CD14-positive monocyte (primary cell): ENCODE measurements at regions not wholly inside any gene's neighbourhood (a gene's known extent, or its start where the extent isn't known, plus 50 kb on each side); places are given as distances from the start of the nearest gene placed in this dataset.

Experiments
- DNase-seq, 3 donors: peaks; one replicate each; pipeline ENCODE4 v3.0.0-alpha.2; 2011 to 2022
- H2AFZ ChIP-seq: 2 replicates; pipeline ENCODE4 v1.6.0; 2012; ENCODE audit warnings: mild to moderate bottlenecking, low read depth, low read length, inconsistent platforms; ENCODE audit not compliant: insufficient read depth, poor library complexity, severe bottlenecking
- H3K27ac ChIP-seq, 2 donors: 1 replicate in 1 of 2; 2 replicates in 1 of 2; pipeline ENCODE4 v1.5.1; 2012 to 2013; ENCODE audit warnings: low read length in 2 of 2, control low read depth in 1 of 2, inconsistent platforms in 1 of 2, low read depth in 1 of 2, mild to moderate bottlenecking in 1 of 2
- H3K27me3 ChIP-seq, 2 donors: one replicate each; pipeline versions ENCODE4 v1.6.0 to v1.6.1; 2011 to 2013; ENCODE audit warnings: low read length in 2 of 2; ENCODE audit not compliant: control insufficient read depth in 2 of 2, insufficient read depth in 2 of 2
- H3K36me3 ChIP-seq, 2 donors: replicated peaks in 1 of 2; 1 replicate in 1 of 2; 2 replicates in 1 of 2; pipeline versions ENCODE4 v1.5.1 to v1.6.1; 2012 to 2013; ENCODE audit warnings: low read length in 2 of 2, control low read depth in 1 of 2, inconsistent platforms in 1 of 2, mild to moderate bottlenecking in 1 of 2; ENCODE audit not compliant: insufficient read depth in 2 of 2, control insufficient read depth in 1 of 2
- H3K4me1 ChIP-seq, 2 donors: 1 replicate in 1 of 2; 2 replicates in 1 of 2; pipeline versions ENCODE4 v1.5.1 to v1.6.1; 2012 to 2013; ENCODE audit warnings: low read length in 2 of 2, control low read depth in 1 of 2, inconsistent platforms in 1 of 2, mild to moderate bottlenecking in 1 of 2, moderate library complexity in 1 of 2; ENCODE audit not compliant: insufficient read depth in 2 of 2, control insufficient read depth in 1 of 2
- H3K4me2 ChIP-seq: replicated peaks from 2 replicates; pipeline ENCODE3; 2012; ENCODE audit warnings: low read length, moderate library complexity, mild to moderate bottlenecking; ENCODE audit not compliant: poor library complexity, severe bottlenecking; ENCODE audit errors: extremely low read depth
- H3K4me3 ChIP-seq, 3 experiments: fragments of 200-600 bp in 1 of 3; sonication (generic) in 1 of 3; replicated peaks in 1 of 3; 1 replicate in 2 of 3; 2 replicates in 1 of 3; pipeline ENCODE4 v1.5.1; 2011 to 2013; ENCODE audit warnings: low read length in 3 of 3, mild to moderate bottlenecking in 3 of 3, control low read depth in 2 of 3, low read depth in 2 of 3, inconsistent platforms in 1 of 3, moderate library complexity in 1 of 3
- H3K79me2 ChIP-seq: 2 replicates; pipeline ENCODE4 v1.6.0; 2012; ENCODE audit warnings: mild to moderate bottlenecking, control low read depth, inconsistent platforms, low read length, moderate library complexity; ENCODE audit not compliant: insufficient read depth
- H3K9ac ChIP-seq: 2 replicates; pipeline ENCODE4 v1.6.0; 2017; ENCODE audit warnings: low read length, mild to moderate bottlenecking; ENCODE audit not compliant: insufficient read depth, poor library complexity, severe bottlenecking
- H3K9me3 ChIP-seq, 2 donors: replicated peaks in 1 of 2; 1 replicate in 1 of 2; 2 replicates in 1 of 2; pipeline versions ENCODE4 v1.5.1 to v1.6.1; 2012 to 2013; ENCODE audit warnings: low read length in 2 of 2, control low read depth in 1 of 2; ENCODE audit not compliant: control insufficient read depth in 1 of 2, insufficient read depth in 1 of 2
- H4K20me1 ChIP-seq: 2 replicates; pipeline ENCODE4 v1.6.0; 2012; ENCODE audit warnings: mild to moderate bottlenecking, low read length, control low read depth, moderate library complexity; ENCODE audit not compliant: insufficient read depth
- H3K27ac Mint-ChIP-seq, 7 donors: one replicate each; pipeline ENCODE4 v1.8.0; 2020; ENCODE audit warnings: mild to moderate bottlenecking in 7 of 7, mixed read lengths in 7 of 7, moderate library complexity in 6 of 7, inconsistent platforms in 2 of 7
- H3K27me3 Mint-ChIP-seq, 3 donors: one replicate each; pipeline ENCODE4 v1.8.0; 2021 to 2022; ENCODE audit warnings: low read depth in 3 of 3, mild to moderate bottlenecking in 3 of 3, mixed read lengths in 3 of 3, moderate library complexity in 3 of 3, inconsistent platforms in 1 of 3
- H3K36me3 Mint-ChIP-seq, 2 donors: one replicate each; pipeline ENCODE4 v1.8.0; 2020; ENCODE audit warnings: mixed read lengths in 2 of 2, inconsistent platforms in 1 of 2, mild to moderate bottlenecking in 1 of 2
- H3K4me1 Mint-ChIP-seq: one replicate; pipeline ENCODE4 v1.8.0; 2020; ENCODE audit warnings: mild to moderate bottlenecking, mixed read lengths
- H3K4me3 Mint-ChIP-seq, 2 donors: one replicate each; pipeline ENCODE4 v1.8.0; 2020; ENCODE audit warnings: mild to moderate bottlenecking in 2 of 2, mixed read lengths in 2 of 2, moderate library complexity in 1 of 2
- H3K9me3 Mint-ChIP-seq, 7 donors: one replicate each; pipeline ENCODE4 v1.8.0; 2020 to 2022; ENCODE audit warnings: mixed read lengths in 7 of 7, mild to moderate bottlenecking in 6 of 7, moderate library complexity in 6 of 7, inconsistent platforms in 2 of 7
- CTCF ChIP-seq: fragments of 200-600 bp; IDR thresholded peaks from one replicate; pipeline ENCODE4 v1.8.0; 2022; ENCODE audit warnings: antibody characterized with exemption, mild to moderate bottlenecking
- WGBS: methylation state at CpG from one replicate; pipeline ENCODE4 v1.1.5; 2013; ENCODE audit warnings: missing lambda C conversion rate; ENCODE audit not compliant: insufficient coverage; 5-methylcytosine and 5-hydroxymethylcytosine counted together
- intact Hi-C, 2 donors: fragments of 100-400 bp; cut with micrococcal nuclease; formaldehyde crosslinking; loops; one replicate each; pipeline versions ENCODE4 v1.15.0 to v1.15.1; 2023

- Histone ChIP-seq H3K27ac (no peak overlapping the region), H3K4me3 (no peak overlapping the region), H3K36me3 (no peaks in the 10 kb centered on the region), H3K4me2 (no peak overlapping the region), H3K4me1 (peaks cover 4 to 8% of the 10 kb centered on the region in 2 donors), H3K9ac (no peak overlapping the region), H3K9me3 (peaks cover 0 to 6% of the 10 kb centered on the region in 2 donors), H3K79me2 (no peaks in the 10 kb centered on the region), H3K27me3 (no peaks in the 10 kb centered on the region), H4K20me1 (no peaks in the 10 kb centered on the region), H2AFZ (no peak overlapping the region)
- H3K36me3 Mint-ChIP-seq: no peaks in the 10 kb centered on the region
- intact Hi-C loops: no loop called here
- no peak for DNase-seq
- no peak for TF ChIP-seq CTCF
- WGBS: 96% methylated on average over 2 of the region's 4 CpGs
- peak overlapping the region in 1 of 7 donors; percentile 40 for H3K27ac Mint-ChIP-seq
- peaks cover 0 to 14% (median 6%) of the 10 kb centered on the region in 7 donors for H3K9me3 Mint-ChIP-seq
- peaks cover 0 to 9% (median 5%) of the 10 kb centered on the region in 3 donors for H3K27me3 Mint-ChIP-seq
- H3K4me3 Mint-ChIP-seq: no peak overlapping the region
- peaks cover 7% of the 10 kb centered on the region for H3K4me1 Mint-ChIP-seq
Measured at GRCh38 chr1:30151119-30151518, 572.3 kb downstream of the MATN1 start.

DNA sequence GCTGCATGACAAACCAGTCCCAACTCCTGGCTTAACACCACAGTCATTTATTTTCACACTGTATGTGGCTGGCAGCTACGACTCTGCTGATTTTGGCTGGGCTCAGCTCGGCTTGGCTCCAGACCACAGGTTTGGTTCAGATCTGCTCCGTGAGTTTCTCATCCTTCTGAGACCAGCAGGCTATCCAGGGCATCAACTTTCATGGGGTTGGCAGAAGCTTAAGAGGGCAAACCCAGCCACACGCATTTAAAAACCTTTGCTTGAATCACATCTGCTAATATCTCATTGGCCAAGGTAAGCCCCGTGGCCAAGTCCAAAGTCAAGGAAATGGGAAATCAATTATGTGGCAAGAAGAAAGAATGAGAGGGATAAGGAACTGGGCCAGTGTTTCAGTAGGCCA is 574.2 kb downstream of the MATN1 start:
- intact Hi-C loops: no loop called here
- H3K4me3 Mint-ChIP-seq: no peak overlapping the region

More for the DNA sequence above, 574.2 kb downstream of the MATN1 start:
- Mint-ChIP-seq H3K4me1 (peaks cover 19% of the 10 kb centered on the region), H3K9me3 (peaks cover 3 to 13% (median 11%) of the 10 kb centered on the region in 7 donors), H3K27ac (no peak overlapping the region), H3K27me3 (peaks cover 0 to 10% (median 7%) of the 10 kb centered on the region in 3 donors), H3K36me3 (no peaks in the 10 kb centered on the region)
- Histone ChIP-seq H3K36me3 (no peaks in the 10 kb centered on the region), H3K27ac (no peak overlapping the region), H3K4me2 (no peak overlapping the region), H3K27me3 (no peaks in the 10 kb centered on the region), H3K79me2 (no peaks in the 10 kb centered on the region), H4K20me1 (no peaks in the 10 kb centered on the region), H3K4me3 (no peak overlapping the region), H3K9ac (no peak overlapping the region), H3K4me1 (peaks cover 8 to 14% of the 10 kb centered on the region in 2 donors), H3K9me3 (peaks cover 0 to 6% of the 10 kb centered on the region in 2 donors), H2AFZ (no peak overlapping the region)
- TF ChIP-seq CTCF: no peak
- 96% methylated on average over 4 of the region's 5 CpGs for WGBS
- no peak for DNase-seq
